ENCODE measurements at regions not wholly inside any gene's neighbourhood (a gene's known extent, or its start where the extent isn't known, plus 50 kb on each side); places are given as distances from the start of the nearest gene placed in this dataset.

GRCh38 chr14:97253756-97254155, 456.6 kb downstream of the VRK1 start:
- CTCF ChIA-PET: no interaction called here
- no peak for TF ChIP-seq CTCF (IDR thresholded peaks at IDR 0.05; ENCODE audit: insufficient read depth, low read length, missing control alignments)
- POLR2A ChIA-PET: no interaction called here
- DNase-seq (ENCODE audit: low read depth, low spot score): no peak
- H3K4me3 ChIP-seq (ENCODE audit: low read depth, low read length): no peak overlapping the region

- CTCF ChIA-PET: no interaction called here
- no peak for TF ChIP-seq CTCF (IDR thresholded peaks at IDR 0.05; ENCODE audit: insufficient read depth, low read length, missing control alignments)
- DNase-seq (ENCODE audit: low read depth, low spot score): no peak
- H3K4me3 ChIP-seq (ENCODE audit: low read depth, low read length): no peak overlapping the region
- POLR2A ChIA-PET: no interaction called here
These were observed 465.2 kb downstream of the VRK1 start for GRCh38 chr14:97262336-97262735.

DNA sequence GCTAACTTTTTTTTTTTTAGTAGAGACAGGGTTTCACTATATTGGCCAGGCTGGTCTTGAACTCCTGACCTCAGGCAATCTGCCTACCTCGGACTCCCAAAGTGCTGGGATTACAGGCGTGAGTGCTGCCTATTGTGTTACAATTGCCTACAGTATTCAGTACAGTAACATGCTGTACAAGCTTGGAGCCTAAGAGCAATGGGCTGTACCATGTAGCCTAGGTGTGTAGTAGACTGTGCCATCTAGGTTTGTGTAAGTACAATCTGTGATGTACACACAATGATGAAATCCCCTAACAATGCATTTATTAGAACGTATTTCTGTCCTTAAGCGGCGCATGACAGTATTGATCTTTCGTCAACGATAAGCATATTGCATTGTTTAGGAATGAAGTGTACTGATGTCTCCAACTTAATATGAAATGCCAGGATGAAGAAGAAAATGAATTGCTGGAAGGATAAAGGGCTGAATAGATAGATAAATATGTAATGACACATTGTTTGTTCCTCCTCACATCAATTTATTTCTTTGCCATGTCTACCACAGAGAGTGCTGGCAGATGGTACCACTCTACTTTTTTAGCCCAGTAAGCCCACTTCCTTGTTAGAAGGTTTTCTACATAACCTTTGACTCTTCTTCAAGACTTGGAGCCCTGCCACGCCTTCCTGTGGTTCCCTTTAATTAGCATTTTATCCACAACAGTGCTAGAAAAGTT, 467.5 kb downstream of the VRK1 start:
- no peak for TF ChIP-seq CTCF (IDR thresholded peaks at IDR 0.05; ENCODE audit: insufficient read depth, low read length, missing control alignments)
- no peak for DNase-seq (ENCODE audit: low read depth, low spot score)
- ChIA-PET POLR2A (no interaction called here), CTCF (no interaction called here)
- H3K4me3 ChIP-seq (ENCODE audit: low read depth, low read length): no peak overlapping the region

DNA sequence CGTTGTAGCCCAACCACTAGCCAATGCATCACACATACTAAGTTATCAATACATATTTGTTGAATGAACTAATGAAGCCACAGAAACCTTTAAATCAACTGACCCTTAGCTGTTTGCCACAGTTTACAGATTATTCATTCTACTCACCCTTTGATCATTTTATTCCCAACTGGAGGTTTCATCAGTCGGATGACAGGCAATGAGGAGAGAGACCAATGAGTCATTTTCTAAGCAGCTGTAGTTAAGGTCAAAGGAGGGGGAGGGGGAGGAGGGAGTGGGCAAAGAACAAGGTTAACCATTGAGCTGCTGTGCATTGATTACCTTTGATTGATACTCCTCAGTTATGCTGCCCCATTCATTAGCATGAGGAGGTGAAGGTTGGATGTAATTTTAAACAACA, 469.5 kb downstream of the VRK1 start:
- ChIA-PET CTCF (no interaction called here), POLR2A (no interaction called here)
- DNase-seq (ENCODE audit: low read depth, low spot score): no peak
- no peak overlapping the region for H3K4me3 ChIP-seq (ENCODE audit: low read depth, low read length)
- TF ChIP-seq CTCF (IDR thresholded peaks at IDR 0.05; ENCODE audit: insufficient read depth, low read length, missing control alignments): no peak

DNA sequence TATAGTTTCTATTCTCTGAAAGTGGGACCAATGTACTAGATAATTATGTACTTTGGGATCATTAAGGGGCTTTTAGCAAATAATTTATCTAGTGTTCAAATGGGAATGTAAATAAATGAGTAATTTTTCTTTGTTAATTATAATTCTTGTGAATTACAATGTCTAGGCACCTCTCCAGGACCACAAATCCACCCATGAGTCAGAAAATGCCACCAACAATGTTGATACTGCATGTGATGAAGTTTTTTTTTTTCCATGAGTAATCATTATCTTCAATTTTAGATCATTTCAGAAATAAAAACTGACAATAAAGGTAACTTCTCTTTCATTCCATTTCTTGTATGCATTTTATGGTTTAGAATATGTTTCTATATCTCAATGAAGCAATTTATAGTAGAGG, 470.3 kb downstream of the VRK1 start:
- ChIA-PET CTCF (no interaction called here), POLR2A (no interaction called here)
- H3K4me3 ChIP-seq (ENCODE audit: low read depth, low read length): no peak overlapping the region
- TF ChIP-seq CTCF (IDR thresholded peaks at IDR 0.05; ENCODE audit: insufficient read depth, low read length, missing control alignments): no peak
- DNase-seq (ENCODE audit: low read depth, low spot score): no peak

DNA sequence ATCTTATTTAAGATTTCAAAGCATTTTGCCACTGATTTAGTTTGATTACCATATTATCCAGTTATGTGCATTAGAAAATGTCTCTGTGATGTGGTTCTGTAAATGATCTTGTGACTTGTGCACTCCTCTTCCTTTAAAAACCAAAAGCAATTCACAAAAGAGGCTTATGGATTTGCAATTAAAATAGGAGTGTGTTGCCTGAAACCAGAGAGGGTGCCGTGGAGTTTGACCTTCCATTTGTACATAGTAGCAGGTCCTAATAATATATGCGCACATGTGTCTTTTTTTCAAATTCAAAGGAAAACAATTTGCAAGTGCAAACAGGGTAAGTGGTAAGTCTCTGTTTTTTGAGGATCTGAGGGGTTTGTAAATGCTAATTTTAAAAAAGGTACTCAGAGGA, 470.9 kb downstream of the VRK1 start:
- CTCF ChIA-PET: no interaction called here

More for the DNA sequence above, 470.9 kb downstream of the VRK1 start:
- TF ChIP-seq CTCF (IDR thresholded peaks at IDR 0.05; ENCODE audit: insufficient read depth, low read length, missing control alignments): no peak
- POLR2A ChIA-PET: no interaction called here
- DNase-seq (ENCODE audit: low read depth, low spot score): no peak
- H3K4me3 ChIP-seq (ENCODE audit: low read depth, low read length): no peak overlapping the region

Measured in AG04449 (cell line).